AG04450 (cell line): ENCODE measurements at regions not wholly inside any gene's neighbourhood (a gene's known extent, or its start where the extent isn't known, plus 50 kb on each side); places are given as distances from the start of the nearest gene placed in this dataset.
A peak's percentile ranks its signal among the peaks of the same experiment; 100 is the strongest.

Experiments
- CTCF ChIA-PET: fragments of 300-600, 350-600 bp; formaldehyde crosslinking; extraction: SDS; loops from one replicate; lab custom pipeline; 2022; ENCODE audit warnings: antibody characterized with exemption, inconsistent platforms; lab: Charles Lee
- POLR2A ChIA-PET: fragments of 350-600 bp; formaldehyde crosslinking; extraction: SDS; loops from one replicate; lab custom pipeline; 2021; ENCODE audit warnings: antibody characterized with exemption, inconsistent platforms; lab: Yijun Ruan, JAX
- DNase-seq: peaks from one replicate; pipeline ENCODE4 v3.0.0-alpha.2; 2011; ENCODE audit warnings: low read depth, low spot score
- H3K27ac ChIP-seq: one replicate; pipeline ENCODE4 v1.5.1; 2012; ENCODE audit warnings: low read depth, low read length, control low read depth
- H3K27me3 ChIP-seq: one replicate; pipeline ENCODE4 v1.6.0; 2012; ENCODE audit warnings: low read length; ENCODE audit not compliant: control insufficient read depth, insufficient read depth
- H3K4me3 ChIP-seq: 2 replicates; pipeline ENCODE4 v1.5.1; 2011; ENCODE audit warnings: mild to moderate bottlenecking, low read depth, low read length, control low read depth
- H3K9me3 ChIP-seq: 2 replicates; pipeline ENCODE4 v1.5.1; 2012; ENCODE audit warnings: low read length; ENCODE audit not compliant: control insufficient read depth, insufficient read depth
- TF ChIP-seq, protein P1 (sequence below): IDR thresholded peaks from 2 replicates; pipeline ENCODE4 v1.5.1; 2011; ENCODE audit warnings: low read depth, low read length, control low read depth, inconsistent platforms

DNA sequence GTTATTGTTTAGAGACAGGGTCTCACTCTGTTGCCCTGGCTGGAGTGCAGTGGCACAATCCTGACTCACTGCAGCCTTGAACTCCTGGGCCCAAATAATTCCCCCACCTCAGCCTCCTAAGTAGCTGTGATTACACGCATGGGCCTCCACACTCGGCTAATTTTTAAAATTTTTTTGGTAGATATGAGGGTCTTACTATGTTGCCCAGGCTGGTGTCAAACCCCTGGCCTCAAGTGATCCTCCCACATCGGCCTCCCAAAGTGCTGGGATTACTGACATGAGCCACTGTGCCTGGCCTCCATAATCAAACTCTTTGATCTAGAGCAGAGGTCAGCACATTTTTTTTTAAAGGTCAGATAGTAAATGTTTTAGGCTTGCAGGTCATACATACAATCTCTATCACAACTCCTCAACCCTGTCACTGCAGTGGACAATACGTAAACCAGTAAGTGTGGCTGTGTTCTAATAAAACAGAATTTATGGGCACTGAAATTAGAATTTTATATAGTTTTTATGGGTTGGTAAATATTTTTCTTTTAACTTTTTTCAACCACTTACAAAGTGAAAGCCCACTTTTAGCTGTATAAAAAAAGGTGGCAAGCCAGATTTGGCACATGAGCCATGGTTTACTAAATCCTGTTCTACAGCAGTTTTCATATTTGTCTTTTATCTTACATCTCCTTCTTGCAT, 105.1 kb upstream of the RAPGEF2 start:
- TF ChIP-seq, protein P1, sequence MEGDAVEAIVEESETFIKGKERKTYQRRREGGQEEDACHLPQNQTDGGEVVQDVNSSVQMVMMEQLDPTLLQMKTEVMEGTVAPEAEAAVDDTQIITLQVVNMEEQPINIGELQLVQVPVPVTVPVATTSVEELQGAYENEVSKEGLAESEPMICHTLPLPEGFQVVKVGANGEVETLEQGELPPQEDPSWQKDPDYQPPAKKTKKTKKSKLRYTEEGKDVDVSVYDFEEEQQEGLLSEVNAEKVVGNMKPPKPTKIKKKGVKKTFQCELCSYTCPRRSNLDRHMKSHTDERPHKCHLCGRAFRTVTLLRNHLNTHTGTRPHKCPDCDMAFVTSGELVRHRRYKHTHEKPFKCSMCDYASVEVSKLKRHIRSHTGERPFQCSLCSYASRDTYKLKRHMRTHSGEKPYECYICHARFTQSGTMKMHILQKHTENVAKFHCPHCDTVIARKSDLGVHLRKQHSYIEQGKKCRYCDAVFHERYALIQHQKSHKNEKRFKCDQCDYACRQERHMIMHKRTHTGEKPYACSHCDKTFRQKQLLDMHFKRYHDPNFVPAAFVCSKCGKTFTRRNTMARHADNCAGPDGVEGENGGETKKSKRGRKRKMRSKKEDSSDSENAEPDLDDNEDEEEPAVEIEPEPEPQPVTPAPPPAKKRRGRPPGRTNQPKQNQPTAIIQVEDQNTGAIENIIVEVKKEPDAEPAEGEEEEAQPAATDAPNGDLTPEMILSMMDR: no peak
- H3K27ac ChIP-seq: no peak overlapping the region
- DNase-seq: no peak
- no peak overlapping the region for H3K4me3 ChIP-seq
- H3K9me3 ChIP-seq: no peaks in the 10 kb centered on the region
- CTCF ChIA-PET: interaction anchor here (0.9 to 1.5 kb wide), 3 partner anchors 13 to 205 kb away, joined by 3 to 4 read pairs (median 3); no protein-coding TSS in a partner anchor
- H3K27me3 ChIP-seq: no peaks in the 10 kb centered on the region
- POLR2A ChIA-PET: interaction anchor here (0.9 kb wide), 1 partner anchor 84 kb away, joined by 3 read pairs; no protein-coding TSS in a partner anchor

DNA sequence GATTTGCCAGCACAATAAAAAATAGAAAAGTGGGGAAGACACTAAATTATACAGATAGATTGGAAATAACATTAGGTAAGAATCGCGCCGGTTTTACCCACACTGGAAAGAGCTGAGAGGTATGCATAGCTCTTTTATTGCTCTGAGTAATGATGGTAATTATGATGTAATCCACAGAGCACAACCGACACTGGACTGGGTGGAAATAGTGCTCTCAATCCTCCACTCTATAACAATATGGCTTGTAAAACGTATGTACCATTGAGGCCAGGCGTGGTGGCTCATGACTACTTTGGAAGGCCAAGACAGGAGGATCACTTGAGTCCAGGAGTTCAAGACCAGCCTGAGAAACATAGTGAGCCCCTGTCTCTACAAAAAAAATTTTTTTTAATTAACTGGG, 104.3 kb upstream of the RAPGEF2 start:
- Histone ChIP-seq H3K4me3 (no peak overlapping the region), H3K27ac (no peak overlapping the region), H3K27me3 (no peaks in the 10 kb centered on the region), H3K9me3 (no peaks in the 10 kb centered on the region)
- CTCF ChIA-PET: interaction anchor here (1.2 to 1.5 kb wide), 2 partner anchors 147 to 204 kb away, joined by 3 read pairs; no protein-coding TSS in a partner anchor
- no peak for DNase-seq
- POLR2A ChIA-PET: no interaction called here
- TF ChIP-seq, protein P1: no peak

DNA sequence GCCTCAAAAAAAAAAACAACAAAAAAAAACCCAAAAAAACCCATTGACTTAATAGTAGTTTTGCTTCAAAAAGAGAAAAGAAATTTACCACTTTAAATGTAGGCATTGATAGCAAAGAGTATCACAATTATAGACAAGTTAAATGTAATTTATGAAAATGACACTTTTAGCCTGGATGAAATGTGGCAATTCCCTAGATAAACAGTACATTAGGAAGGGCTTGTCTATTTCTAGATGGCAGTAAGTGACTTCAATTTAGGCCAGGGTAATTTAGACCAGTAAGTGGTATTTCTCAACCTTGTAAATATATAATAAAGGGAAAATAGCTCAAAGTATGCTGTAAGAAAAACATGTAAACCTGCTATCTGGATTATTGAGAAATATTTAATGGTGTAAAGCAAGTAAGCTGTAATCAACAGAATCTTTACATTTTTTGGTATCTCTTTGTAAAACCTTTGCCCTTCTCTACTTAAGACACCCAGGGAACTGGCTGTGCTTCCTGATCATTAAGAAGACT, 103.7 kb upstream of the RAPGEF2 start:
- TF ChIP-seq, protein P1: no peak
- Histone ChIP-seq H3K4me3 (no peak overlapping the region), H3K27ac (no peak overlapping the region), H3K27me3 (no peaks in the 10 kb centered on the region), H3K9me3 (no peaks in the 10 kb centered on the region)
- DNase-seq: no peak
- ChIA-PET POLR2A (no interaction called here), CTCF (interaction anchor here (1.5 kb wide), 1 partner anchor 148 kb away, joined by 3 read pairs; no protein-coding TSS in a partner anchor)

DNA sequence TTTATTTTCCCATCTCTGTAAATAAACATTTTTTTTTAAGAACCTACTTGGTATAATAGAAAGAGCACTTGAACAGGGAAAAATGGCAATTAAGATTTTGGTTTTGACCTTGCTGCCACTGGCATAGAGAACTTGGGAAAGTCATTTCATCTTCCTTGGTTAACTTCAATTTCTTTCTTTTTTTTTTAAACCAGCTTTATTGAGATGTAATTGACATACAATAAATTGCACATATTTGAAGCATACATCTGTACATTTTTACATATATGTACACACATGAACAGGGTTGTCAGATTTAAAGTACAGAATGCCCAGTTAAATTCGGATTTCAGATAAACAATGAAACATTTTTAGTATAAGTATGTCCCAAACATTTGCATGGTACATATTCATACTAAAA, 103.0 kb upstream of the RAPGEF2 start:
- ChIA-PET POLR2A (no interaction called here), CTCF (no interaction called here)
- H3K27me3 ChIP-seq: no peaks in the 10 kb centered on the region
- no peak overlapping the region for H3K4me3 ChIP-seq
- TF ChIP-seq, protein P1: no peak
- no peaks in the 10 kb centered on the region for H3K9me3 ChIP-seq
- no peak overlapping the region for H3K27ac ChIP-seq
- no peak for DNase-seq

DNA sequence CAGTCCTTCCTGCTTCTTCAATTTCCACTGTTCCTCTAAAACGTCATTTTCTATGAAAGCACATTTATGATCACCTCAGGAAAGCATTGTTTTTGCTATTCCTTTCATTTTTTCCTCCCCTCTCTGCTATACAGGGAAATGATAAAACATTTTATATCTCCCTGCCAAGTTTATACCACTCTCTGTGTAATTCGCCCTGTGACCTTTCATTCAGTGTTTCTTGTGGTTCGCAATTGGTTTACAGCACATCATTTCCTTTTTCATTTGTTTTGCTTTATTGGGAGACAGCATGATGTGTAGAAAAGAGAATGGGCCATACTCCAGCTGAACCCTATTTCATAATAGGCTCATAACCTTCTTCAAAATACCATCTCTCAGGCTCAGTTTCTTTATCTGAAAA, 99.9 kb upstream of the RAPGEF2 start:
- TF ChIP-seq, protein P1: no peak
- ChIA-PET POLR2A (no interaction called here), CTCF (no interaction called here)
- no peaks in the 10 kb centered on the region for H3K9me3 ChIP-seq
- DNase-seq: peak; percentile 34
- no peak overlapping the region for H3K4me3 ChIP-seq
- no peaks in the 10 kb centered on the region for H3K27me3 ChIP-seq
- H3K27ac ChIP-seq: no peak overlapping the region
